NCI-H226 (cell line): ENCODE measurements at regions not wholly inside any gene's neighbourhood (a gene's known extent, or its start where the extent isn't known, plus 50 kb on each side); places are given as distances from the start of the nearest gene placed in this dataset.

ENCODE experiments used
- DNase-seq: peaks from one replicate; pipeline ENCODE4 v3.0.0-alpha.2; 2015

GRCh38 chrX:15914486-15914885, 59.9 kb upstream of the AP1S2 start:
- no peak for DNase-seq

GRCh38 chrX:15913146-15913545, 58.5 kb upstream of the AP1S2 start:
- no peak for DNase-seq

- no peak for DNase-seq
Observed at GRCh38 chrX:15911734-15912550, 57.3 kb upstream of the AP1S2 start.

- no peak for DNase-seq
Observed at GRCh38 chrX:15909605-15910004, 55.0 kb upstream of the AP1S2 start.

- no peak for DNase-seq
Observed at GRCh38 chrX:15908603-15909290, 54.1 kb upstream of the AP1S2 start.

- no peak for DNase-seq
Observed at GRCh38 chrX:15906041-15906943, 51.7 kb upstream of the AP1S2 start.
